H1 (cell line): ENCODE measurements at regions not wholly inside any gene's neighbourhood (a gene's known extent, or its start where the extent isn't known, plus 50 kb on each side); places are given as distances from the start of the nearest gene placed in this dataset.

Experiments
- CTCF ChIA-PET: fragments of 300-600 bp; sonication (Branson Sonifier 250); formaldehyde crosslinking; loops from one replicate; lab custom pipeline; 2021; ENCODE audit not compliant: partially characterized antibody; lab: Charles Lee
- POLR2A ChIA-PET: fragments of 300-600 bp; sonication (Branson Sonifier 250); formaldehyde crosslinking; loops from one replicate; lab custom pipeline; 2021; ENCODE audit warnings: inconsistent platforms; ENCODE audit not compliant: partially characterized antibody; lab: Charles Lee
- DNase-seq, 2 experiments: peaks; one replicate each; pipeline versions ENCODE4 v3.0.0 to v3.0.0-alpha.2; 2010 to 2022; ENCODE audit warnings: low spot score in 2 of 2, low read depth in 1 of 2, mixed read lengths in 1 of 2
- FAIRE-seq: peaks from 2 replicates; lab custom pipeline; 2011; peaks lifted over from hg19 to GRCh38; lab: Jason Lieb, UNC
- H2AFZ ChIP-seq: 2 replicates; pipeline ENCODE4 v1.8.1; 2012; ENCODE audit warnings: low read length, inconsistent platforms
- H2AK5ac ChIP-seq: 2 replicates; pipeline ENCODE4 v1.6.1; 2013; ENCODE audit warnings: low read depth, low read length
- H2BK120ac ChIP-seq: replicated peaks from 2 replicates; pipeline ENCODE3; 2013; ENCODE audit warnings: low read depth, low read length, inconsistent platforms
- H2BK12ac ChIP-seq: 2 replicates; pipeline ENCODE4 v1.6.1; 2013; ENCODE audit warnings: low read depth, low read length
- H2BK15ac ChIP-seq: 2 replicates; pipeline ENCODE4 v1.6.1; 2013; ENCODE audit warnings: low read length
- H2BK20ac ChIP-seq: 2 replicates; pipeline ENCODE4 v1.6.1; 2013; ENCODE audit warnings: low read length
- H2BK5ac ChIP-seq: 2 replicates; pipeline ENCODE4 v1.6.1; 2013; ENCODE audit warnings: low read depth, low read length
- H3K14ac ChIP-seq: 2 replicates; pipeline ENCODE4 v1.6.1; 2013; ENCODE audit warnings: inconsistent platforms; ENCODE audit not compliant: insufficient read length
- H3K18ac ChIP-seq: 2 replicates; pipeline ENCODE4 v1.6.1; 2013; ENCODE audit warnings: low read length; ENCODE audit errors: extremely low read depth
- H3K23ac ChIP-seq: 2 replicates; pipeline ENCODE4 v1.6.1; 2013; ENCODE audit warnings: inconsistent platforms; ENCODE audit not compliant: insufficient read length
- H3K23me2 ChIP-seq: 2 replicates; pipeline ENCODE4 v1.6.1; 2013; ENCODE audit warnings: low read depth, low read length
- H3K27ac ChIP-seq: 2 replicates; pipeline ENCODE4 v1.6.1; 2011; ENCODE audit warnings: low read depth, low read length, inconsistent platforms
- H3K27me3 ChIP-seq, 4 experiments: replicated peaks in 1 of 4; 1 replicate in 1 of 4; 2 replicates in 3 of 4; pipeline versions ENCODE4 v1.6.1 to v1.8.1; 2011 to 2013; ENCODE audit warnings: low read length in 3 of 4, mild to moderate bottlenecking in 3 of 4, inconsistent platforms in 2 of 4, mixed read lengths in 2 of 4, moderate library complexity in 1 of 4; ENCODE audit not compliant: control insufficient read depth in 3 of 4, insufficient read depth in 3 of 4; ENCODE audit errors: extremely low read depth in 1 of 4
- H3K36me3 ChIP-seq, 4 experiments: 2 replicates each; pipeline versions ENCODE4 v1.6.1 to v1.8.1; 2011 to 2013; ENCODE audit warnings: mild to moderate bottlenecking in 4 of 4, low read length in 3 of 4, moderate library complexity in 2 of 4, control low read depth in 1 of 4, inconsistent platforms in 1 of 4; ENCODE audit not compliant: insufficient read depth in 4 of 4, control insufficient read depth in 2 of 4
- H3K4ac ChIP-seq: replicated peaks from 2 replicates; pipeline ENCODE3; 2013; ENCODE audit warnings: low read length, low read depth, mixed read lengths, inconsistent platforms; ENCODE audit not compliant: insufficient read length
- H3K4me1 ChIP-seq, 4 experiments: replicated peaks in 1 of 4; 1 replicate in 1 of 4; 2 replicates in 3 of 4; pipeline versions ENCODE4 v1.6.1 to v1.8.1; 2011 to 2013; ENCODE audit warnings: low read length in 3 of 4, inconsistent platforms in 2 of 4, mixed read lengths in 1 of 4; ENCODE audit not compliant: insufficient read depth in 4 of 4, control insufficient read depth in 3 of 4
- H3K4me2 ChIP-seq, 2 experiments: 2 replicates each; pipeline versions ENCODE4 v1.6.1 to v1.8.1; 2011 to 2013; ENCODE audit warnings: low read depth in 2 of 2, low read length in 2 of 2, control low read depth in 1 of 2, inconsistent platforms in 1 of 2, mild to moderate bottlenecking in 1 of 2; ENCODE audit not compliant: insufficient read depth in 1 of 2
- H3K4me3 ChIP-seq, 4 experiments: fragments of 200-600, 300-600 bp in 1 of 4; sonication (generic), shearing (Covaris generic), sonication (Bioruptor Twin) in 1 of 4; 2 replicates each; pipeline versions ENCODE4 v1.5.1 to v1.8.1; 2011 to 2016; ENCODE audit warnings: low read length in 4 of 4, low read depth in 3 of 4, control low read depth in 2 of 4, inconsistent platforms in 2 of 4, mild to moderate bottlenecking in 2 of 4, mixed read lengths in 1 of 4, moderate library complexity in 1 of 4; ENCODE audit not compliant: insufficient read depth in 2 of 4; ENCODE audit errors: extremely low read depth in 1 of 4
- H3K56ac ChIP-seq: replicated peaks from 2 replicates; pipeline ENCODE3; 2013; ENCODE audit warnings: low read depth, mild to moderate bottlenecking, mixed read lengths, low read length, inconsistent platforms; ENCODE audit not compliant: insufficient read length
- H3K79me1 ChIP-seq: 2 replicates; pipeline ENCODE4 v1.6.1; 2013; ENCODE audit warnings: low read depth, low read length, control low read depth
- H3K79me2 ChIP-seq, 2 experiments: 2 replicates each; pipeline versions ENCODE4 v1.6.1 to v1.8.1; 2012 to 2013; ENCODE audit warnings: low read length in 2 of 2, mild to moderate bottlenecking in 2 of 2, inconsistent platforms in 1 of 2; ENCODE audit not compliant: insufficient read depth in 2 of 2, control insufficient read depth in 1 of 2
- H3K9ac ChIP-seq, 4 experiments: replicated peaks in 1 of 4; 1 replicate in 1 of 4; 2 replicates in 3 of 4; pipeline versions ENCODE4 v1.6.1 to v1.8.1; 2011 to 2013; ENCODE audit warnings: low read depth in 3 of 4, low read length in 3 of 4, control low read depth in 2 of 4, mild to moderate bottlenecking in 2 of 4, moderate library complexity in 2 of 4, inconsistent platforms in 1 of 4; ENCODE audit errors: extremely low read depth in 1 of 4
- H3K9me3 ChIP-seq, 2 experiments: 2 replicates each; pipeline versions ENCODE4 v1.6.1 to v1.8.1; 2012 to 2013; ENCODE audit warnings: mild to moderate bottlenecking in 2 of 2, moderate library complexity in 2 of 2, control low read depth in 1 of 2, inconsistent platforms in 1 of 2, low read depth in 1 of 2, low read length in 1 of 2, mixed read lengths in 1 of 2; ENCODE audit not compliant: insufficient read depth in 2 of 2
- H4K20me1 ChIP-seq, 2 experiments: replicated peaks in 1 of 2; 2 replicates each; pipeline versions ENCODE3 to v1.8.1; 2011 to 2013; ENCODE audit warnings: inconsistent platforms in 2 of 2, low read length in 2 of 2, mild to moderate bottlenecking in 1 of 2; ENCODE audit not compliant: insufficient read depth in 2 of 2, control insufficient read depth in 1 of 2
- H4K5ac ChIP-seq: 2 replicates; pipeline ENCODE4 v1.6.1; 2013; ENCODE audit warnings: low read length, low read depth, mixed read lengths, inconsistent platforms; ENCODE audit not compliant: insufficient read length
- H4K8ac ChIP-seq: 2 replicates; pipeline ENCODE4 v1.8.0; 2013; ENCODE audit warnings: mild to moderate bottlenecking, moderate library complexity, low read length, inconsistent platforms; ENCODE audit not compliant: insufficient read depth; ENCODE audit errors: extremely low read depth
- H4K91ac ChIP-seq: replicated peaks from 2 replicates; pipeline ENCODE3; 2013; ENCODE audit warnings: low read length, mixed read lengths, inconsistent platforms; ENCODE audit not compliant: insufficient read length
- BACH1 ChIP-seq: IDR thresholded peaks from 2 replicates; pipeline ENCODE4 v1.6.1; 2012; ENCODE audit warnings: low read length, improper control_type of control experiment
- CREB1 ChIP-seq: IDR thresholded peaks from 2 replicates; pipeline ENCODE4 v1.6.1; 2012; ENCODE audit warnings: inconsistent platforms
- CTBP2 ChIP-seq: IDR thresholded peaks from 2 replicates; pipeline ENCODE4 v1.7.0; 2011; ENCODE audit warnings: borderline replicate concordance, mild to moderate bottlenecking, moderate library complexity, mixed read lengths, low read length; ENCODE audit not compliant: insufficient read depth, insufficient read length
- GTF2F1 ChIP-seq: IDR thresholded peaks from 2 replicates; pipeline ENCODE4 v1.6.1; 2012; ENCODE audit warnings: low read depth, low read length, improper control_type of control experiment, borderline replicate concordance
- JUN ChIP-seq: IDR thresholded peaks from 2 replicates; pipeline ENCODE4 v1.6.1; 2011; ENCODE audit warnings: low read depth, mild to moderate bottlenecking, improper control_type of control experiment, low read length
- KDM1A ChIP-seq: fragments of 200-600, 300-600 bp; sonication (generic); IDR thresholded peaks from 2 replicates; pipeline ENCODE4 v1.7.1; 2016; ENCODE audit warnings: mild to moderate bottlenecking, low read length, borderline replicate concordance
- KDM4A ChIP-seq: IDR thresholded peaks from one replicate; pipeline ENCODE4 v1.7.1; 2012; ENCODE audit warnings: low read depth, mild to moderate bottlenecking, moderate library complexity, low read length, inconsistent platforms; ENCODE audit not compliant: severe bottlenecking
- KDM5A ChIP-seq: fragments of 200-600 bp; IDR thresholded peaks from 2 replicates; pipeline ENCODE4 v1.7.1; 2012; ENCODE audit warnings: mild to moderate bottlenecking, low read length, inconsistent platforms, mixed read lengths
- NRF1 ChIP-seq: IDR thresholded peaks from 2 replicates; pipeline ENCODE4 v1.6.1; 2011; ENCODE audit warnings: mild to moderate bottlenecking, low read depth, low read length, improper control_type of control experiment
- RFX5 ChIP-seq: IDR thresholded peaks from 2 replicates; pipeline ENCODE4 v1.6.1; 2011; ENCODE audit warnings: low read depth, low read length, improper control_type of control experiment, borderline replicate concordance
- RXRA ChIP-seq: IDR thresholded peaks from 2 replicates; pipeline ENCODE4 v1.6.1; 2011; ENCODE audit warnings: low read depth, mild to moderate bottlenecking, low read length, moderate library complexity; ENCODE audit not compliant: insufficient read depth
- SAP30 ChIP-seq: fragments of 300-600 bp; sonication (generic); IDR thresholded peaks from 2 replicates; pipeline ENCODE4 v1.7.1; 2012; ENCODE audit warnings: low read length, moderate library complexity, mild to moderate bottlenecking, inconsistent platforms; ENCODE audit not compliant: insufficient read depth, insufficient replicate concordance
- TCF12 ChIP-seq: IDR thresholded peaks from 2 replicates; pipeline ENCODE4 v1.6.1; 2011; ENCODE audit warnings: low read depth, mild to moderate bottlenecking, low read length
- WGBS, 2 experiments: shearing (Covaris generic) in 1 of 2; methylation state at CpG; one replicate each; pipeline versions ENCODE4 v1.1.6 to v1.1.7; 2013 to 2015; ENCODE audit warnings: low lambda C conversion rate in 2 of 2, mixed read lengths in 2 of 2, inconsistent platforms in 1 of 2, low coverage in 1 of 2, missing lambda C conversion rate in 1 of 2; ENCODE audit not compliant: insufficient replicate concordance in 2 of 2, insufficient coverage in 1 of 2, insufficient read length in 1 of 2; ENCODE audit errors: extremely low coverage in 1 of 2, missing lambda C conversion rate in 1 of 2; 5-methylcytosine and 5-hydroxymethylcytosine counted together

GRCh38 chr11:128146926-128147605, 440.3 kb downstream of the ETS1 start:
- DNase-seq, result no peak
- Histone ChIP-seq H2BK15ac (no peak overlapping the region), H4K8ac (no peak overlapping the region), H3K4me1 (peaks cover 0 to 2% (median 0%) of the 10 kb centered on the region in 4 experiments; a peak in 2 of 7 replicates), H4K5ac (no peak overlapping the region), H4K91ac (no peak overlapping the region), H3K4ac (no peak overlapping the region), H3K9me3 (no peaks in the 10 kb centered on the region), H2BK12ac (no peak overlapping the region), H3K36me3 (no peaks in the 10 kb centered on the region), H2BK20ac (no peak overlapping the region), H2AFZ (no peak overlapping the region; the same call in 1 of the 2 replicates), H3K18ac (no peak overlapping the region), H3K27ac (no peak overlapping the region), H3K14ac (no peak overlapping the region), H3K23me2 (no peaks in the 10 kb centered on the region; the same call in 1 of the 2 replicates), H2BK120ac (no peak overlapping the region), H3K9ac (no peak overlapping the region), H3K4me3 (no peak overlapping the region), H3K79me1 (no peaks in the 10 kb centered on the region), H3K56ac (no peak overlapping the region), H3K27me3 (no peaks in the 10 kb centered on the region), H2BK5ac (no peak overlapping the region), H4K20me1 (no peaks in the 10 kb centered on the region), H3K4me2 (no peak overlapping the region), H3K23ac (no peak overlapping the region), H3K79me2 (no peaks in the 10 kb centered on the region), H2AK5ac (no peak overlapping the region)
- ChIA-PET POLR2A (no interaction called here), CTCF (interaction anchor here (1.3 to 3.9 kb wide), 4 partner anchors 10 to 630 kb away, joined by 5 to 45 read pairs (median 8); no protein-coding TSS in a partner anchor)
- FAIRE-seq, result no peak
- 78% methylated on average over 5 of the region's 5 CpGs; no CpG with 5 or more reads in 1 of the 2 experiments for WGBS, 2 experiments
- TF ChIP-seq KDM1A (no peak), RXRA (no peak), BACH1 (no peak), RFX5 (no peak), NRF1 (no peak), KDM4A (no peak), SAP30 (no peak), TCF12 (no peak), CREB1 (no peak), GTF2F1 (no peak), CTBP2 (no peak), KDM5A (no peak), JUN (no peak)
